ENCODE measurements at regions not wholly inside any gene's neighbourhood (a gene's known extent, or its start where the extent isn't known, plus 50 kb on each side); places are given as distances from the start of the nearest gene placed in this dataset.

- H3K9me3 ChIP-seq (ENCODE audit: control insufficient read depth, insufficient read depth, low read depth, low read length) = no peaks in the 10 kb centered on the region
- no peak overlapping the region for H3K4me3 ChIP-seq (replicated peaks in 1 of 4; ENCODE audit: control extremely low read depth in 1 of 4, insufficient read depth in 1 of 4, low read depth in 3 of 4, low read length in 4 of 4)
- H3K36me3 ChIP-seq (ENCODE audit: control insufficient read depth, insufficient read depth, low read length) = no peaks in the 10 kb centered on the region
- TF ChIP-seq CTCF (conservative IDR thresholded peaks at IDR 0.05 in 1 of 2, IDR thresholded peaks at IDR 0.05 in 1 of 2; ENCODE audit: low read depth in 1 of 2, low read length in 2 of 2) (no peak), EZH2 (IDR thresholded peaks at IDR 0.05; ENCODE audit: low read length, missing control alignments) (no peak)
- no peak overlapping the region for H3K9ac ChIP-seq (ENCODE audit: insufficient read depth, low read length)
- no peak overlapping the region for H3K27ac ChIP-seq (ENCODE audit: insufficient read depth, low read length)
- H3K4me1 ChIP-seq (ENCODE audit: control insufficient read depth, extremely low read depth, insufficient read depth, low read length) = no peaks in the 10 kb centered on the region
- no peaks in the 10 kb centered on the region for H3K79me2 ChIP-seq (ENCODE audit: control insufficient read depth, insufficient read depth, low read length)
- H3K27me3 ChIP-seq (ENCODE audit: control insufficient read depth, insufficient read depth, low read length) = no peaks in the 10 kb centered on the region
- H3K4me2 ChIP-seq (ENCODE audit: extremely low read depth, insufficient read depth, low read length) = no peak overlapping the region
- H4K20me1 ChIP-seq (ENCODE audit: control insufficient read depth, extremely low read depth, insufficient read depth, low read length) = no peaks in the 10 kb centered on the region
- no peak overlapping the region for H2AFZ ChIP-seq (ENCODE audit: low read length)
- peak in 1 of 2 donors; percentile 67 for DNase-seq (ENCODE audit: low read depth in 2 of 2)
These were observed 146.0 kb upstream of the PHACTR1 start for GRCh38 chr6:12570461-12571030.

- Histone ChIP-seq H3K36me3 (ENCODE audit: control insufficient read depth, insufficient read depth, low read length) (no peaks in the 10 kb centered on the region), H3K27me3 (ENCODE audit: control insufficient read depth, insufficient read depth, low read length) (no peaks in the 10 kb centered on the region), H3K4me2 (ENCODE audit: extremely low read depth, insufficient read depth, low read length) (peak overlapping the region; percentile 57), H2AFZ (ENCODE audit: low read length) (no peak overlapping the region), H3K9ac (ENCODE audit: insufficient read depth, low read length) (no peak overlapping the region), H3K79me2 (ENCODE audit: control insufficient read depth, insufficient read depth, low read length) (no peaks in the 10 kb centered on the region), H3K4me1 (ENCODE audit: control insufficient read depth, extremely low read depth, insufficient read depth, low read length) (peaks cover 13% of the 10 kb centered on the region), H3K27ac (ENCODE audit: insufficient read depth, low read length) (no peak overlapping the region), H3K9me3 (ENCODE audit: control insufficient read depth, insufficient read depth, low read depth, low read length) (no peaks in the 10 kb centered on the region), H3K4me3 (replicated peaks in 1 of 4; ENCODE audit: control extremely low read depth in 1 of 4, insufficient read depth in 1 of 4, low read depth in 3 of 4, low read length in 4 of 4) (no peak overlapping the region), H4K20me1 (ENCODE audit: control insufficient read depth, extremely low read depth, insufficient read depth, low read length) (no peaks in the 10 kb centered on the region)
- peak; percentile 28 to 94 for DNase-seq (ENCODE audit: low read depth in 2 of 2)
- no peak for TF ChIP-seq CTCF (conservative IDR thresholded peaks at IDR 0.05 in 1 of 2, IDR thresholded peaks at IDR 0.05 in 1 of 2; ENCODE audit: low read depth in 1 of 2, low read length in 2 of 2)
- TF ChIP-seq EZH2 (IDR thresholded peaks at IDR 0.05; ENCODE audit: low read length, missing control alignments) = no peak
These were observed 143.4 kb upstream of the PHACTR1 start for GRCh38 chr6:12572896-12573827.

GRCh38 chr6:12575961-12576360 lies 140.6 kb upstream of the PHACTR1 start:
- no peak overlapping the region for H3K27ac ChIP-seq (ENCODE audit: insufficient read depth, low read length)
- H2AFZ ChIP-seq (ENCODE audit: low read length) = no peak overlapping the region
- H3K4me1 ChIP-seq (ENCODE audit: control insufficient read depth, extremely low read depth, insufficient read depth, low read length) = peaks cover 13% of the 10 kb centered on the region
- no peak overlapping the region for H3K4me2 ChIP-seq (ENCODE audit: extremely low read depth, insufficient read depth, low read length)
- H3K79me2 ChIP-seq (ENCODE audit: control insufficient read depth, insufficient read depth, low read length) = no peaks in the 10 kb centered on the region
- H3K4me3 ChIP-seq (replicated peaks in 1 of 4; ENCODE audit: control extremely low read depth in 1 of 4, insufficient read depth in 1 of 4, low read depth in 3 of 4, low read length in 4 of 4) = no peak overlapping the region
- no peaks in the 10 kb centered on the region for H3K36me3 ChIP-seq (ENCODE audit: control insufficient read depth, insufficient read depth, low read length)
- H3K9ac ChIP-seq (ENCODE audit: insufficient read depth, low read length) = no peak overlapping the region
- H3K9me3 ChIP-seq (ENCODE audit: control insufficient read depth, insufficient read depth, low read depth, low read length) = no peaks in the 10 kb centered on the region
- no peaks in the 10 kb centered on the region for H4K20me1 ChIP-seq (ENCODE audit: control insufficient read depth, extremely low read depth, insufficient read depth, low read length)
- DNase-seq (ENCODE audit: low read depth in 2 of 2) = no peak
- no peak for TF ChIP-seq CTCF (conservative IDR thresholded peaks at IDR 0.05 in 1 of 2, IDR thresholded peaks at IDR 0.05 in 1 of 2; ENCODE audit: low read depth in 1 of 2, low read length in 2 of 2)
- no peak for TF ChIP-seq EZH2 (IDR thresholded peaks at IDR 0.05; ENCODE audit: low read length, missing control alignments)
- no peaks in the 10 kb centered on the region for H3K27me3 ChIP-seq (ENCODE audit: control insufficient read depth, insufficient read depth, low read length)

All from fibroblast of lung (primary cell).